ENCODE measurements at regions not wholly inside any gene's neighbourhood (a gene's known extent, or its start where the extent isn't known, plus 50 kb on each side); places are given as distances from the start of the nearest gene placed in this dataset.

DNA sequence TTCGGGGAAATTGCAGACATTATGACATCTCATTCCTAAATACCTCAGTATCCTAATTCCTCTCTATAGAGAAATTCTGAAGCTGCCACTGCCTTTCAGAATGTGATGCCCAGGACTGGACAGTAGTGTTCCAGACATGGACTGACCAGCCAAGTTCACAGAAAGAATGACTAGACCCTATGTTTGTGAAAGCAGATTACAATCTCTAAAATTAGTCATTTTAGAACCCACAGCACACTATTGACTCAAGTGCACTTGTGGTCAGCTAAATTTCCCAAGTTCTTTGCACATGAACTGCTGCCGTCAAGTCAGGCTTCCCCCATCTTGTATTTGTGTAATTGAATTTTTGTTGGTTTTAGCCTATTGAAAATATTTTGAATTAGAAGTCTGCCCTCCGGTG, 81.0 kb upstream of the ESX1 start:
- H3K4me1 ChIP-seq (ENCODE audit: control insufficient read depth, insufficient read depth, low read length), result no peaks in the 10 kb centered on the region
- no peaks in the 10 kb centered on the region for H3K9me3 ChIP-seq (ENCODE audit: control insufficient read depth, insufficient read depth, low read depth, low read length)
- no peak for DNase-seq (ENCODE audit: low read depth, low spot score)
- BruUV-seq (replicated peaks), result no TSS peak
- ChIA-PET POLR2A (no interaction called here), CTCF (no interaction called here)
- ATAC-seq, result peak; percentile 65
- in situ Hi-C loops (cut with HindIII; ENCODE audit: low pct_unique_long_range_greater_than_20kb, low sequenced_read_pairs) (no loop called here), intact Hi-C loops (cut with micrococcal nuclease; ENCODE audit: unreplicated experiment) (no loop called here)
- TF ChIP-seq, protein P1, sequence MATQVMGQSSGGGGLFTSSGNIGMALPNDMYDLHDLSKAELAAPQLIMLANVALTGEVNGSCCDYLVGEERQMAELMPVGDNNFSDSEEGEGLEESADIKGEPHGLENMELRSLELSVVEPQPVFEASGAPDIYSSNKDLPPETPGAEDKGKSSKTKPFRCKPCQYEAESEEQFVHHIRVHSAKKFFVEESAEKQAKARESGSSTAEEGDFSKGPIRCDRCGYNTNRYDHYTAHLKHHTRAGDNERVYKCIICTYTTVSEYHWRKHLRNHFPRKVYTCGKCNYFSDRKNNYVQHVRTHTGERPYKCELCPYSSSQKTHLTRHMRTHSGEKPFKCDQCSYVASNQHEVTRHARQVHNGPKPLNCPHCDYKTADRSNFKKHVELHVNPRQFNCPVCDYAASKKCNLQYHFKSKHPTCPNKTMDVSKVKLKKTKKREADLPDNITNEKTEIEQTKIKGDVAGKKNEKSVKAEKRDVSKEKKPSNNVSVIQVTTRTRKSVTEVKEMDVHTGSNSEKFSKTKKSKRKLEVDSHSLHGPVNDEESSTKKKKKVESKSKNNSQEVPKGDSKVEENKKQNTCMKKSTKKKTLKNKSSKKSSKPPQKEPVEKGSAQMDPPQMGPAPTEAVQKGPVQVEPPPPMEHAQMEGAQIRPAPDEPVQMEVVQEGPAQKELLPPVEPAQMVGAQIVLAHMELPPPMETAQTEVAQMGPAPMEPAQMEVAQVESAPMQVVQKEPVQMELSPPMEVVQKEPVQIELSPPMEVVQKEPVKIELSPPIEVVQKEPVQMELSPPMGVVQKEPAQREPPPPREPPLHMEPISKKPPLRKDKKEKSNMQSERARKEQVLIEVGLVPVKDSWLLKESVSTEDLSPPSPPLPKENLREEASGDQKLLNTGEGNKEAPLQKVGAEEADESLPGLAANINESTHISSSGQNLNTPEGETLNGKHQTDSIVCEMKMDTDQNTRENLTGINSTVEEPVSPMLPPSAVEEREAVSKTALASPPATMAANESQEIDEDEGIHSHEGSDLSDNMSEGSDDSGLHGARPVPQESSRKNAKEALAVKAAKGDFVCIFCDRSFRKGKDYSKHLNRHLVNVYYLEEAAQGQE (IDR thresholded peaks at IDR 0.05; ENCODE audit: insufficient read depth in 1 of 2, low read depth in 2 of 2, low read length in 1 of 2), result no peak
- TF ChIP-seq, protein P2, sequence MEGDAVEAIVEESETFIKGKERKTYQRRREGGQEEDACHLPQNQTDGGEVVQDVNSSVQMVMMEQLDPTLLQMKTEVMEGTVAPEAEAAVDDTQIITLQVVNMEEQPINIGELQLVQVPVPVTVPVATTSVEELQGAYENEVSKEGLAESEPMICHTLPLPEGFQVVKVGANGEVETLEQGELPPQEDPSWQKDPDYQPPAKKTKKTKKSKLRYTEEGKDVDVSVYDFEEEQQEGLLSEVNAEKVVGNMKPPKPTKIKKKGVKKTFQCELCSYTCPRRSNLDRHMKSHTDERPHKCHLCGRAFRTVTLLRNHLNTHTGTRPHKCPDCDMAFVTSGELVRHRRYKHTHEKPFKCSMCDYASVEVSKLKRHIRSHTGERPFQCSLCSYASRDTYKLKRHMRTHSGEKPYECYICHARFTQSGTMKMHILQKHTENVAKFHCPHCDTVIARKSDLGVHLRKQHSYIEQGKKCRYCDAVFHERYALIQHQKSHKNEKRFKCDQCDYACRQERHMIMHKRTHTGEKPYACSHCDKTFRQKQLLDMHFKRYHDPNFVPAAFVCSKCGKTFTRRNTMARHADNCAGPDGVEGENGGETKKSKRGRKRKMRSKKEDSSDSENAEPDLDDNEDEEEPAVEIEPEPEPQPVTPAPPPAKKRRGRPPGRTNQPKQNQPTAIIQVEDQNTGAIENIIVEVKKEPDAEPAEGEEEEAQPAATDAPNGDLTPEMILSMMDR (IDR thresholded peaks at IDR 0.05), result no peak
- TF ChIP-seq SIN3A (IDR thresholded peaks at IDR 0.05; ENCODE audit: borderline replicate concordance, insufficient read depth, low read depth, low read length) (no peak), TCF7L2 (IDR thresholded peaks at IDR 0.05; ENCODE audit: low read depth, low read length) (no peak), POLR2AphosphoS5 (IDR thresholded peaks at IDR 0.05; ENCODE audit: low read depth, low read length) (no peak)
- no peak overlapping the region for H3K4me3 ChIP-seq (ENCODE audit: low read depth in 2 of 2, low read length in 2 of 2)
- H3K27me3 ChIP-seq (ENCODE audit: control insufficient read depth, insufficient read depth, low read length), result no peaks in the 10 kb centered on the region
- no peaks in the 10 kb centered on the region for H3K36me3 ChIP-seq (ENCODE audit: control insufficient read depth, insufficient read depth, low read length)
- H3K27ac ChIP-seq (ENCODE audit: low read length), result no peak overlapping the region

DNA sequence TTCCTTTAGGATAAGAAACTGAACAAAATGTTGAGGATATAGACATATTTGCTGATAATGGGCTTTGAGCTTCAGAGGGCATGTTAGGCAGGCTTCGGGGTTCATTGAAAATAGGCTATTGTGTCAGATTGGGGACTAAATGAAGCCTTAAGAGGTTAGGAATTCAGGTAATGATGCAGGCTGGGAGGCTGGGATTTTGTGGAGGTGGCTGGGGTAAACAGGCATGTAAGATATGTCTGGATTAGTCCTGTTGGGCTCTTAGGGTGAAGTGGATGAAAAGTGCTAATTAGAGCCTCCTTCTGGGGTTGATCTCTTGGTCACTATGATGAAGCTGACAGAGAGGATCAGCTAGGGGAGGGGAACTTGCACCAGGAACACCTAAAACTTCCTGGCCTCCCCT, 80.2 kb upstream of the ESX1 start:
- ATAC-seq (no peak), DNase-seq (ENCODE audit: low read depth, low spot score) (no peak)
- in situ Hi-C loops (cut with HindIII; ENCODE audit: low pct_unique_long_range_greater_than_20kb, low sequenced_read_pairs), result no loop called here
- no peaks in the 10 kb centered on the region for H3K27me3 ChIP-seq (ENCODE audit: control insufficient read depth, insufficient read depth, low read length)
- H3K4me1 ChIP-seq (ENCODE audit: control insufficient read depth, insufficient read depth, low read length), result no peaks in the 10 kb centered on the region
- ChIA-PET CTCF (no interaction called here), POLR2A (no interaction called here)
- H3K27ac ChIP-seq (ENCODE audit: low read length), result no peak overlapping the region
- no peak for TF ChIP-seq SIN3A (IDR thresholded peaks at IDR 0.05; ENCODE audit: borderline replicate concordance, insufficient read depth, low read depth, low read length)
- no peak for TF ChIP-seq POLR2AphosphoS5 (IDR thresholded peaks at IDR 0.05; ENCODE audit: low read depth, low read length)
- TF ChIP-seq TCF7L2 (IDR thresholded peaks at IDR 0.05; ENCODE audit: low read depth, low read length), result no peak
- TF ChIP-seq, protein P1 (IDR thresholded peaks at IDR 0.05; ENCODE audit: insufficient read depth in 1 of 2, low read depth in 2 of 2, low read length in 1 of 2), result no peak
- TF ChIP-seq, protein P2 (IDR thresholded peaks at IDR 0.05), result no peak
- intact Hi-C loops (cut with micrococcal nuclease; ENCODE audit: unreplicated experiment), result no loop called here
- no peaks in the 10 kb centered on the region for H3K36me3 ChIP-seq (ENCODE audit: control insufficient read depth, insufficient read depth, low read length)
- BruUV-seq (replicated peaks), result no TSS peak
- no peaks in the 10 kb centered on the region for H3K9me3 ChIP-seq (ENCODE audit: control insufficient read depth, insufficient read depth, low read depth, low read length)
- no peak overlapping the region for H3K4me3 ChIP-seq (ENCODE audit: low read depth in 2 of 2, low read length in 2 of 2)

All from Panc1 (cell line).